T follicular helper cell (primary cell): ENCODE measurements at regions not wholly inside any gene's neighbourhood (a gene's known extent, or its start where the extent isn't known, plus 50 kb on each side); places are given as distances from the start of the nearest gene placed in this dataset.

Experiments
- DNase-seq: peaks from one replicate; pipeline ENCODE4 v3.0.0-alpha.2; 2020; ENCODE audit warnings: low read depth

DNA sequence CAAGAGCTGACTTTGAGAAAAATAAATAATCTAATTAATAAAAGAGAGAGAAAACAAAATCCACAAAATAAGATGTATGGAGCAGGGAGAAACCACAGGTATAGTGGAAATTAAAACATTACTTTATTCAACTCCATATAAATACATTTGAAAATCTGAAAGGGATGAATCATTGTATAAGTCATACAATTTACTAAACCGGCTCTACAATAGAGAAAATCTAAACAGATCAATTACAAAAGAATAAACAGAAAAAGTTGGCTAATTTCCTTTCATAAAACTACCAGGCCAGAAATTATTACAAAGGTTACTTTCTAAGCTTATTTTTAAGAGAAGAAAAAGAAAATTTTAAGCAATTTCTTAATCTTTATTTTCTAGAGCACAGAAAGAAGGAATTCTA lies 51.3 kb upstream of the DRD2 start:
- DNase-seq, result no peak
